Left lung (tissue), 4 donors: ENCODE measurements at regions not wholly inside any gene's neighbourhood (a gene's known extent, or its start where the extent isn't known, plus 50 kb on each side); places are given as distances from the start of the nearest gene placed in this dataset.

Source experiments
- ATAC-seq: fragments of 200-7000 bp; cut with Tn5 transposase; one replicate; pipeline ENCODE4 v1.9.1; 2020; ENCODE audit warnings: moderate library complexity
- DNase-seq, 4 donors: peaks; one replicate each; pipeline ENCODE4 v3.0.0-alpha.2; 2013 to 2020
- H3K27ac ChIP-seq, 2 donors: fragments of 200-600 bp; sonication (generic) in 1 of 2; one replicate each; pipeline versions ENCODE4 v1.5.0 to v1.8.0; 2020 to 2021
- H3K27me3 ChIP-seq, 2 donors: fragments of 200-600 bp; sonication (generic) in 1 of 2; one replicate each; pipeline versions ENCODE4 v1.5.0 to v1.8.0; 2020 to 2021
- H3K36me3 ChIP-seq, 2 donors: fragments of 200-600 bp; sonication (generic) in 1 of 2; one replicate each; pipeline versions ENCODE4 v1.5.0 to v1.8.0; 2020 to 2021
- H3K4me1 ChIP-seq, 2 donors: fragments of 200-600 bp; one replicate each; pipeline ENCODE4 v1.8.0; 2021
- H3K4me3 ChIP-seq, 2 donors: fragments of 200-600 bp; sonication (generic) in 1 of 2; one replicate each; pipeline versions ENCODE4 v1.5.0 to v1.8.0; 2020 to 2021; ENCODE audit warnings: mild to moderate bottlenecking in 1 of 2
- H3K9me3 ChIP-seq, 2 donors: fragments of 200-600 bp; sonication (generic) in 1 of 2; one replicate each; pipeline versions ENCODE4 v1.5.0 to v1.8.0; 2020 to 2021
- CTCF ChIP-seq, 2 donors: fragments of 200-600 bp; sonication (generic) in 1 of 2; IDR thresholded peaks; one replicate each; pipeline versions ENCODE4 v1.5.0 to v1.8.0; 2021; ENCODE audit warnings: antibody characterized with exemption in 2 of 2
- intact Hi-C, 2 donors: fragments of 100-400 bp; cut with DNase I; formaldehyde crosslinking; loops; one replicate each; pipeline versions ENCODE4 v1.11.2 to v1.14.2; 2022
- donor health status: DM: no; HTN: yes; CAD: no.
- donor health status: DM: no; HTN: no; CAD: no.

- Histone ChIP-seq H3K36me3 (no peaks in the 10 kb centered on the region), H3K4me1 (no peaks in the 10 kb centered on the region), H3K9me3 (no peaks in the 10 kb centered on the region), H3K27me3 (no peaks in the 10 kb centered on the region), H3K4me3 (no peak overlapping the region), H3K27ac (no peak overlapping the region)
- DNase-seq, result no peak
- ATAC-seq, result no peak
- TF ChIP-seq CTCF (IDR thresholded peaks at IDR 0.05), result no peak
- intact Hi-C loops, result no loop called here
Measured at GRCh38 chr3:110711851-110712516, 359.6 kb upstream of the NECTIN3 start.

- Histone ChIP-seq H3K4me1 (no peaks in the 10 kb centered on the region), H3K36me3 (no peaks in the 10 kb centered on the region), H3K27ac (no peak overlapping the region), H3K9me3 (no peaks in the 10 kb centered on the region), H3K4me3 (no peak overlapping the region), H3K27me3 (no peaks in the 10 kb centered on the region)
- intact Hi-C loops, result no loop called here
- no peak for ATAC-seq
- TF ChIP-seq CTCF (IDR thresholded peaks at IDR 0.05), result no peak
- no peak for DNase-seq
Measured at GRCh38 chr3:110727056-110727455, 344.6 kb upstream of the NECTIN3 start.

- TF ChIP-seq CTCF (IDR thresholded peaks at IDR 0.05), result no peak
- Histone ChIP-seq H3K4me1 (no peaks in the 10 kb centered on the region), H3K27ac (no peak overlapping the region), H3K36me3 (no peaks in the 10 kb centered on the region), H3K27me3 (no peaks in the 10 kb centered on the region), H3K4me3 (no peak overlapping the region), H3K9me3 (no peaks in the 10 kb centered on the region)
- DNase-seq (no peak), ATAC-seq (no peak)
- intact Hi-C loops, result no loop called here
Measured at GRCh38 chr3:110731148-110731547, 340.5 kb upstream of the NECTIN3 start.

GRCh38 chr3:110732420-110732819, 339.2 kb upstream of the NECTIN3 start:
- no peaks in the 10 kb centered on the region for H3K36me3 ChIP-seq
- H3K4me1 ChIP-seq, result no peaks in the 10 kb centered on the region
- no peak for ATAC-seq
- H3K27me3 ChIP-seq, result no peaks in the 10 kb centered on the region
- no peak for DNase-seq
- peaks cover 0 to 3% of the 10 kb centered on the region in 2 donors for H3K9me3 ChIP-seq
- no peak overlapping the region for H3K4me3 ChIP-seq
- intact Hi-C loops, result no loop called here
- H3K27ac ChIP-seq, result no peak overlapping the region
- TF ChIP-seq CTCF (IDR thresholded peaks at IDR 0.05), result no peak

GRCh38 chr3:110733045-110733444, 338.6 kb upstream of the NECTIN3 start:
- Histone ChIP-seq H3K9me3 (peaks cover 0 to 3% of the 10 kb centered on the region in 2 donors), H3K27me3 (no peaks in the 10 kb centered on the region), H3K4me1 (no peaks in the 10 kb centered on the region), H3K27ac (no peak overlapping the region), H3K36me3 (no peaks in the 10 kb centered on the region), H3K4me3 (no peak overlapping the region)
- DNase-seq (no peak), ATAC-seq (no peak)
- intact Hi-C loops, result no loop called here
- TF ChIP-seq CTCF (IDR thresholded peaks at IDR 0.05), result no peak
